T47D (cell line): ENCODE measurements at regions not wholly inside any gene's neighbourhood (a gene's known extent, or its start where the extent isn't known, plus 50 kb on each side); places are given as distances from the start of the nearest gene placed in this dataset.

Experiments used
- DNase-seq, 2 experiments: peaks; one replicate each; pipeline versions ENCODE4 v3.0.0 to v3.0.0-alpha.2; 2011 to 2012; ENCODE audit warnings: low read depth in 1 of 2, low spot score in 1 of 2
- JUND ChIP-seq: IDR thresholded peaks from 2 replicates; pipeline ENCODE4 v1.6.1; 2012; ENCODE audit warnings: low read depth
- in situ Hi-C: cut with HindIII; loops from 2 replicates; pipeline ENCODE4 v1.10.0; 2016; ENCODE audit warnings: low sequenced_read_pairs, low pct_unique_long_range_greater_than_20kb

DNA sequence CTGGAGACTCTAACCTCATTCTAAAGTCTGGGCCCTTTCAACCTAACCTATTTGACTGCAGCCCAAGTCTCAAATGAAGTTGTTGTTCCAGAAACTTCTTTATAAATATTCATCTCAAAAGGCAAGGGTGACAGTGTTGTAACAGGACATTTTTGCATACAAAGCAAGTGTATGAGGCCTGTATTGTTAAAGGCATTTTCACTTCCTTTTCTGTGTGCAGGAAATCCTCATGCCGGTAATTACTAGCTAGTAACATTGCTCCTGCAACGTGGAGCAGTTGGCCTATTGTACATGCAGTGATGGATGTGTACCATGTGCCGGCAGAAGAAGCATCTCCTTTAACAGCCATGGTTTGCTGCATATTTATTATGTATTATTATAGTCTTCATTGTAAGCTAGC lies 156.5 kb upstream of the RMST start:
- in situ Hi-C loops = no loop called here
- DNase-seq = no peak
- TF ChIP-seq JUND = no peak

DNA sequence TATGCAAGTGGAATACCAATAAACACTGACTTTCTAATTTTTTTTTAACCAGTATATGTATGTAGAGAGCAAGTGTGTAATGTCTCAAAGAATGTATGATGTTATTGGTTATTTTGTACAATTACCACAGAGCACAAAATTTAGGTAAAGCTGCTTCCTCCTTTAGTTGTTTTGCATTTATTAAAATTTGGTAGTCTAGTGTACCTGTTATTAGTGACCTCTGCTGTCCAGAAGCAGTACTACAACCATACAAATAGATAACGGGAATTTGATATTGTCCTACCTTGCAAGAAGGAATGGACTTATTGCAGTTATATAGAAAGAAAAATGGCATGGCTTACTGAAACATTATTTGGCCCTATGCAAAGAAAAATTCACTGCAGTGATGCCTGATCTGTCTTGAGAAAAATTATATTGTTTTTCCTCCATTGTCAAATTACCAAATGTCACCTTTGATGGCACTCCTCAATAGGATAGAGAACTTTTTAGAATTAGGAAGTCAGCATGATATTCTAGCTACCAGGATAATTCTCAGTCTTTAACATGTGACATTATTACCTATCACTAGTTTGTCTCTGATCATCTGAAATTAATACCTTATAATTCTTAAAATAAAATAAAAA lies 153.9 kb upstream of the RMST start:
- TF ChIP-seq JUND = no peak
- in situ Hi-C loops = no loop called here
- peak in 1 of 2 experiments; percentile 79 for DNase-seq

DNA sequence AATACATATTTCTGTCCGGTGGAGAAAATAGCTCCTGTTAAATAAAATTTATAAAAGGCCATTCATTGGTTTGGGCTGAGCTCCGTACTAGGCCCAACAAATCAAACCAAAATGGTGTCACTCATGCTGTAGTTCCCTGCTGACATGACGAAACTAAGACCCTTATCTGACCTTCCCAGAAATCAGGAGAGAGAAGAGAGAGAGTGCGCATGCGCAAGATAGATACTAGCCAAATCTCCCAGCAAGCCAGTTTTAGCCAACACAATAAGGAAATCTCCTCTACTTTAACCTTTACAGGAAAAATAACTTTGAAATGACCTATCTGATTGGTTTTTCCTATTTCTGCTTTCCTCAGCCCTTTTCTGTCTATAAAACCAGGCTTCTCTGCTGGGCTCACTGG lies 152.7 kb upstream of the RMST start:
- in situ Hi-C loops = no loop called here

DNA sequence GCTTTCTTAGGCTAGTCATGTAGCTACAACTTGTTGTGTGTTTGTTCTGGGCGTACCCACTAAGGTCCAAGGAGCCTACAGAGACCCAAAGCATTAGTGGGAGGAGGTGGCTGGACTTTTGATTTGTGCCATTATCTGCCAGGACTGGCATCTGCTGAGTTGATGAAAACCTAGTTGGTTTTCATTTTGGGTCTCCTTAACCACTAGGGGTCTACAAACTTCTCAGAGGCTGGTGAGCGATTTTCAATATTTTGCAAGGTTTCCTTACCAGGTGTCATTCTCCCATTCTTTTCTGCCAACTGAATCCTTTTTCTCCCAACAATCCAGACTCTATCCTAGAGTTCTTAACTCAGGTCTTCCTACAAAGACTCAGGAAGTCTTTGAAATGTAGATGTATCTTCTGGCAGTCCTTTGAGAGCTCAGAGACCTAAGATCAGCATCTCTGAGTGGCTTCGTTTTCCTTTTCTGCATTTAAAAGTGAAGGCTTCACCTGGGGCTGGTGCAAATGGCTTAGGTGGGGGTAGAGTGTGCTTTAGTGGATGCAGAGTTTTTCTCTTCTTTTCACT lies 150.0 kb upstream of the RMST start:
- in situ Hi-C loops = no loop called here
- no peak for DNase-seq

More for the DNA sequence above, 152.7 kb upstream of the RMST start:
- TF ChIP-seq JUND = no peak
- no peak for DNase-seq

DNA sequence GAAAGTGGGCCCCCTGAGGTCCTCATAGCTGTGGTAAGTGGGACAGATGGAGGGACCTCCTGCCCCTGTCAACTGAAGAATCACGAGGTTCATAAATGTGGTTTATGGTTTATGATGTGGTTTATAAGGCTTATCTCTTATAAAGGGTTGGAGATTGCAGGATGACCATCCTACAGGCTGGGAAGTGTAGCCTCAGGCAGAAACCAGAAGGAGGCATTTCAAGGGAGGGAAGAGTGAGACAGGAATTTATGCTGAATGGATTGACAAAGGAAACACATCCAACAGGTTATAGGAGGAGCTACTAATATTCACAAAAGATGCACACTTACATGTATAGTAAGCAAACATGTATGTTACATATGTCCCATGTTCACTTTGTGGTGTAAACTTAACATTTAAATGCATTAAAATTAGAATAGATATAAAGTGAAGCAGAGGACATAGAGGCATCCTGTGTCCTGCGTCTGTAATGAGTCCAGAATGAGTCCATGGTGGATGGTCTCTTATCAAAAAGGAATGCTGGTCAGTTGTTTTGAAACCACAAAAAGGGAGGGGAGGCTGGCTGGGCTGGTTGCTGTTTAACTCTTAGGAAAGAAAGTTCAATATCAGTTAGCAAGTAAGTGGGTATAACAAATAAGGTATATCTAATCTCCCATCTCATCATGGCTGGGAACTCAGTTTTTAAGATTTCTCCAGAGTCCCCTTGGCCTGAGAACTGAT lies 149.0 kb upstream of the RMST start:
- in situ Hi-C loops = no loop called here
- no peak for TF ChIP-seq JUND
- no peak for DNase-seq

More for the DNA sequence above, 150.0 kb upstream of the RMST start:
- no peak for TF ChIP-seq JUND

DNA sequence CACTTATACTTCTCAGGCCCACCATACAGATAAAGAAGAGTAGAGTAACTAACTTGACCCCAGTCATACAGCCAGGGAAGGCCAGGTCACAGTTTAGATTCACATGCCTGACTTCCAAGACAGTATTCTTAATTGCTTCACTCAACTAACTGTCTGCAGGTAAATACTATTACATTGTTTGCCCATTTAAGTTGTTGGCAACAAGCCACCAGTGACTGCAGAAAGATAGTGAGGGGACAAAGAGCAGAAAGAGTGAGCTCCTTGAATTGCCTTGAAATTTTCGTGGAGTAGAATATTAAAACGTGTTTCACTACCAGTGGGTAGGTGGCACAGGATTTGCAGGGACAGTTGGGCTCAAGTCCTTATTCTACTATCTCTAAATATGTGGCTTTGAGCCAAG lies 146.3 kb upstream of the RMST start:
- DNase-seq = no peak
- TF ChIP-seq JUND = no peak
- in situ Hi-C loops = no loop called here

DNA sequence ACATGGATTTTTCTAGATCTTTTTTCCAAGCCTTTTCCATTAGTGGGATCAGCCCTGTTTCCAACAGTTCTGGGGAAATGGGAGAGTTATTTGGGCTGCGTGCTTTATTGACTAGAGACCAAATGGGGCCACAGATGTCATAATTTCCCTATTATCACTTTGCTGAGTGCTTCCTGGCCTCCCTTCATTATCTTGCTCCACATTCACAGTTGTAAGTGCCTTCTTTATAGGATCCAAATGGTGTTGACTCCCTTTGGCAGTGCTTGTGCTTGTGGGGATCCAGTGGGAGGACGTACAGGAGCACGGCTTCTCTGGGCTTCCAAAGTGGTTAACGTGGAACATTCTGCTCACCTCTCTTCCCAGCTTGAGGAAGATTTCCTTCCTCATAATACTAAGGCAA lies 141.0 kb upstream of the RMST start:
- TF ChIP-seq JUND = no peak
- in situ Hi-C loops = no loop called here
- no peak for DNase-seq

DNA sequence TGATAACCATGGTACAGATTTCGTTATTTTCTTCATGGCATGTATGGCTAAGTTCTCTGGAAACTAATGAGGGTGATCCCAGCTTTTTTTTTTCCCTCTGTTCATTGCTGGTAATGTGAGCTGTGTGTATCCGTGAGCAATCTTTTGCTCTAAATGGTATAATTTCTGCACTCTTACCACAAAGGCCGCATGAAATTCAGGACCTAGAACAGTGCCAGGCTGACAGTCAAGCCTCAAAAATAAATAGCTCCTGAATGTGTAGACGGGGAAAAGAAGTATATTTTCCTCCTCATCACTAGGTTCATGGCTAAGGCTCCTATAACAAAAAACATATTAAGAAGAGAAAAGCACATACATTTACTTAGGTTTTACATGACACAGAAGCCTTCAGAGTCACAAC lies 140.2 kb upstream of the RMST start:
- TF ChIP-seq JUND = no peak
- in situ Hi-C loops = no loop called here
- no peak for DNase-seq

DNA sequence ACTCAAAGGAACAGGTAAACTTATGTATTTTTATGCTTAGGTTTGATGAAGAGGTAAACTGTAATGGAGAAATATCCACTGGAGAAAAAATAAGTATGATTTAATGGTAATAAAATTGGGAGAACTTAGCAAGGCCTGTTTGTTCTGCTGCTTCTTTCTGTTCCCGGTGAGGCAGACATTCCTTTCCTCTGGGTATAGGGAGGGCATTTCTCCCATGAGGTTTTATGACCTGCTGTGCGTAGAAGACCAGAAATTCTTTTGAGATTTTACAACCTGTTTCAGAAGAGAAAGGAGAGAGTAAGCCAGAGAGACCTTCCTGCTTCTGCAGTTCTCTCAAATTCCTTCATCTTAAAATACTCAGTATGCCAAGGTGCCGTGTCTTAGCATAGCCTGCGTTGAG lies 139.4 kb upstream of the RMST start:
- DNase-seq = no peak
- in situ Hi-C loops = no loop called here
- TF ChIP-seq JUND = no peak

DNA sequence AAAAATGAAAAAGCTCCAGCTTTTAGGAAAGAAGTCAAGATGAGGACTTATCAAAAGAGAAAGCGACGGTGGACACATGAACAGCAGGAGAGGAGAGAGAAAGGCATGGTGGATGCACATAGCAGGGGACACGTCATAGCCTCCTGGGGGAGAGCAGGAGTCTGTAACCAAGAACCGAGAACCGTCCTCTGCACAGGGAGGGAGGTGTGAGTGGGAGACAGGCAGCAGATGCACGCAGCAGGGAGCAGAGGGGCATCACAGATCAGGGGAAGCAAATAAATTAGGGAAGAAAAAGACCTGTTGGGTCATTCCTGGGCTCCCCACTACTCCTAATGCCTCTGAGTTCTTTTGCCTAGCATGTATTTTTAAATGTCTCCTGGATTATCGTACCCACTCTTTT lies 138.1 kb upstream of the RMST start:
- TF ChIP-seq JUND = no peak
- DNase-seq = no peak
- in situ Hi-C loops = no loop called here

DNA sequence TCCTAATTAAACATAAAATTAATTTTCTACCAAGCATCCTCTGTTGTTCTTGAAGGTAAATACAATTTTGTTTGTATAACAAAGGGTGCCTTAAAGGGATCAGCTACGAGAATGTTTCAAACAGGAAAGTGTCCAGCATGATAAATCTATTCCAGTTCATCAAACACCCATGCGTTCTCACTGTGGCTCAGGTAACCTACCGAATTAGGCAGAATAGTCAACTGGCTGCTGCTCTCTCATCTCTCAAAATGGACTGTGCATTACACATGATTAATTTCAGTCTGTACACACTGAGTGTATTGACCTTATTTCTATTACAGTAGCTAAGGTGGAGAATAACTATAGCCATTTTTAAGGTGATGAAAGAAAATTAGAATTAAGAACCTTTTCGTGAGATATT lies 127.5 kb upstream of the RMST start:
- no peak for DNase-seq
- in situ Hi-C loops = no loop called here
- no peak for TF ChIP-seq JUND

DNA sequence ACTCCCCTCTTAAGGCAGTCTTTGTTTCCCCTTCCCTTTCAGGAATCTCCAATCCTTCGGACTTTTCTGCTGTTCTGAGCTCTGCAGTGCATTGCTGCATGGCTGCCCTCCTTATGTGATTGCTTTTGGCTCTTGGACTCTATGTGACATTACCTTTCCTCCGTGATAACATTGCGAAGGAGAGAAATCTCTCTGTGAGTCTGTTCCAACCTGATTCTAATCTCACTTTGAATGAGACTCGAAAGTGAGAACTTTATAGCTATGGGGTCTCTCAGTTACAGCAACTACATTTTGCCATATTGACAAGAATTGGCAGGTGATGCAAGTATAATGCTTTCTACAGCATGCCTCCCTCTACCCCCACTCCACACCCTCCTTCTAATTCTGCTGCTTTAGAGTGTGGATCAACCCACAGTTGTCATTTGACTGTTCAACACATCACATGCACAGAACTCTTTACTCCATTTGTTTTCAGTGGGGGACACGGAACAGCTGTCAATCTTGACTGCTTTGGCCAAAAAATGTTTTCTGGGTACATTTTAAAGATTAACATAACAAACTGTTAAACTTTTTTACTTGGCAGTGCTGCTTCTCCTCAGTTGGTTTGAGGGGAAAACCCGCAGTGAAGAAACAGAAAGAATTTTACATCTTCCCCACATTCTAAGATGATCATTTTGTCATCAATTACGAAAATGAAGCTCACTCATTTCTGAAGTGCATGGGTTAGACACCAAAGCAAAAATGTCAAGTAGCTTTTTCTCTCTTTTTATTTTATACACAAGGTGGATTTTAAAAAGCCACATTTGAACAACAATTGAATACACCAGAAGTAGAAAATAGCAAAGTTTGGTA lies 125.5 kb upstream of the RMST start:
- no peak for TF ChIP-seq JUND
- in situ Hi-C loops = no loop called here
- DNase-seq = no peak

DNA sequence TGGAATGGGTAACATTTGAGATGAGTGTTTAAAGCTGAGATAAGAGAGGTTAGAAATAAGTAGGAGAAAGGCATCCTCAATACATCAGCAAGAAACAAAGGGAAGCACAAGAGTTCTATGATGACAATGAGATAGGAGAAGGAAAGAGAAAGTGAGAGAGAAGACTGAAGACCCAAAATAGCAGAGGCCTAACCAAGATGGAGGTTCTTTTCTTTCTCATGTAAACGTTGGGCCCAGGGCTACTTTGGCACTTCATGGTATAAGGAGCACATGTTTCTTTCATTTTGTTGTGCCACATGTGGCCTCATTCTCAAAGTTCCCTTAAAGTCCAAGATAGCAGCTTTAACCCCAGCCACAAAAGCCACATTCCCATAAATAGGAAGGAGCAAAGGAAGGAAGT lies 120.5 kb upstream of the RMST start:
- no peak for DNase-seq
- in situ Hi-C loops = no loop called here
- TF ChIP-seq JUND = no peak
